HG02852 (cell line): ENCODE measurements at regions not wholly inside any gene's neighbourhood (a gene's known extent, or its start where the extent isn't known, plus 50 kb on each side); places are given as distances from the start of the nearest gene placed in this dataset.

Source experiments
- ATAC-seq: cut with Tn5 transposase; IDR thresholded peaks from one replicate; pipeline ENCODE4 v1.9.1; 2021; ENCODE audit warnings: mild to moderate bottlenecking, moderate library complexity; ENCODE audit not compliant: unreplicated experiment

- ATAC-seq = no peak
Observed at GRCh38 chr14:65794674-65795279, 382.2 kb downstream of the FUT8 start.

- no peak for ATAC-seq
Observed at GRCh38 chr14:65798216-65798615, 385.7 kb downstream of the FUT8 start.

- ATAC-seq = no peak
Observed at GRCh38 chr14:65800694-65801093, 388.2 kb downstream of the FUT8 start.

DNA sequence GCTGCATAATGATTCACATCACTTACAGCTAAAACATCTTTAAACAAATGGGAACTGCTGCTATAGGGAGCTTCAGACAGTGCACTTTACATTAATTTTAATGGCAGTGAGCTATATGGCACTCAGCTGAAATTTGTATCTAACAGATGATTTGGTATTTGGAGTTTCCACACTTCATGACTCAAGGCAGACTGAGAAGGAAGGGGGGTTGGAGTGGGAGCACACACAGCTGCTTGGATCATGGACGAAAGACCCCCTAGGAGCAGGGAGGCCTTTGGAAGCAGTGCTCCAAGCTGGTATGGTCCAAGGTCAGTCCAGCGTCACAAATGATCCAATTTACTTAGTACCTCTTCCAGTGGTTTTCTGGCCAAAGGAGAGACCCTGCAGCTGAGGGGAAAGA is 389.7 kb downstream of the FUT8 start:
- no peak for ATAC-seq

- ATAC-seq = no peak
Observed at GRCh38 chr14:65803885-65804284, 391.4 kb downstream of the FUT8 start.

DNA sequence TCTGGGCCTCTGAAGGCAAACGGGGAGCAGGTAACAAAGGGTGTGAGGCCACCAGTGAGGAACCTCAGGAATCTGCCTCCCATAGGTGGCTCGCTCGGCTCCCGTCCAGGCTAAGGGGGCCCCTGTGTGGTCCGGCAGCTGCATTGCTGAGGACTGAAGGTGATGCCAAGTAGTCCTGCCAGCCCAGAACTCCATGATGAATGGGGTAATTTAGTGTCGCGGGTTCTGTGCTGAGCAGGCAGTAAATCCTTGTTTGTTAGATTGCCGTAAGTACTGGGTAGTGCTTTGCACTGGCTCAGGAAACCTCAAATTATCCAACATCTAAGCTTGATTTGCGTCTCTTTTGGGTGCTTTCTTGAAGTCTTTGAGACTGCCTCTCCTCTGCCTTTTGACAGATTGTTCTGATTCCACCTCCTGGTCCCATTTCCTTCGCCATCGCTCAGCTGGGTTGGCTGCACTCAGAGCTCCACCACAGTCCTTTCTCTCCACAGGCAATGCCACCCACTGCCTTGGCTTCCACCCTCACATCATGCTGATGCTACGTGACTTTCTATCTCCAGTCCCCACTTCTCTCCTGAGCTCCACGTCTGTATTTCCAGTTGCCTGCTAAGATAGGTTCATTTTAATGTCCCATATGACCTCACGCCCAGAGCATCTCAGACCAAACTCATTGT is 392.0 kb downstream of the FUT8 start:
- peak; percentile 28 for ATAC-seq

DNA sequence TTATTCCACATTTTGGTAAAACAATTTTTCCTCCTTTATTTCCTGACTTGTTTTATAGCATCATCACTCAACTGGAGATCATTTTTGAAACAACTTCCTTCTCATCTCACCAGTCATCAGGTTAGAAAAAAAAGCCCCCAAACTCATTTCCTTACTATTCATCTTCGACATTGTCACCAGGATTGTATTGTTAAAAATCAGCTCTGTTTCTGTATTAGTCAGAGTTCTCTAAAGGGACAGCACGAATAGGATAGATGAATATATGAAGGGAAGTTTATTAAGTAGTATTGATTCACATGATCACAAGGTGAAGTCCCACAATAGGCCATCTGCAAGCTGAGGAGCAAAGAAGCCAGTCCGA is 392.6 kb downstream of the FUT8 start:
- peak; percentile 76 for ATAC-seq

DNA sequence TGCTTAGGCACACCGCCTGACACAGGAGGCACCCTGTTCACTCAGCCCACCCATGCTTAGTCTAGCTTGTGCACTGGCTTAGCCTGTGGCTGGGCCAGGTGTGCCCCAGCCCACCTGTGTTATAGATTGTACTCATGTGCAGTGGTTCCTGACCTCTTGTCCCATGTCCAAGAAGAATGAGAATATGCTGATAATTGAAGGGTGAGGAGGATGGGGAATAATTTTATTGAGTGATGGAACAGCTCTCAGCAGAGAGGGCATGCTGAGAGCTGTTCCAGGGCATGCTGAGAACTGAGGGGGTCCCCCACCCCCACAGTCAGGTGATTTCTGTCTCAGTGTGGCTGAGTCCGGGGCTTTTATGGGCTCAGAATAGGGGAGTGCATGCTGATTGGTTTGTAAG is 395.9 kb downstream of the FUT8 start:
- no peak for ATAC-seq

DNA sequence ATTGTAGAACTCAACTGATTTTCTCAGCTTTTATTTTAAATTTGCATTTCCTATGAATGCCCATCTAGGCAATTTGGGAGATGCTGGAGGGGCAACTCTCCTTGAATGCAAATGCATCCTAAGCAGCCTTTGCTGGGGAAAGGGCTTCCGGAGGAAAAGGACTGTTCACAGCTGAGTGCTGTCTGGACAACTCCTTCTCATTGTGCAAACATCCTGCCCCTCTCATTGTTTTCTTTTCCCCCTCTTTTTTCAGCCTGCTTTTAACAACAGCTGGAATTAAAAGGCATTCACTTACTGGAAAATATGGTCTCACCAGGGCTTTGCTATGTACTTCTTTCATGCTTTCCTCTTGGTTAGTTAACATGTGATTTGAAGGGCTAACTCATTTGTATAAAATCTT is 397.8 kb downstream of the FUT8 start:
- no peak for ATAC-seq

DNA sequence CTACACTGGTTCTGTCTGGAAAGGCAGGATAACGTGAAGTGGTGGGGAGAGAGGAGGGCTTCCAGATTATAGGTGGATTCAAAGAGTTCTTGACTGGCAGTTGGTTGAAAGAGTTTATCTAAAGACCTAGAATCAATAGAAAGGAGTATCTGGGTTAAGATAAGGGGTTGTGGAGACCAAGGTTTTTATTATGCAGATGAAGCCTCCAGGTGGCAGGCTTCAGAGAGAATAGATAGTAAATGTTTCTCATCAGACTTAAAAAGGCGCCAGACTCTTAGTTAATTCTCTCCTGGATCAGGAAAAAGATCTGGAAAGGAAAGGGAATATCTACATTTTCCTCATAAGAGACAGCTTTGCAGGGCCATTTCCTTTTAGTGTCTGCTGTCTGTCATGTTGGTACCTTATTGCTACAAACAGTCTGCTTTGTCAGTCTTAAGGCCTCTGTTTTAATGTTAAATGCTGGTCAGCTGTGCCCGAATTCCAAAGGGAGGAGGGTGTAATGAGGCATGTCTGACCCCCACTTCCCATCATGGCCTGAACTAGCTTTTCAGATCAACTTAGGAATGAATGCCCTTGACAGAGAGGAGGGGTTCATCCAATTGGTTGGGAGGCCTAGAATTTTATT is 401.3 kb downstream of the FUT8 start:
- no peak for ATAC-seq

GRCh38 chr14:65815127-65815526 is 402.6 kb downstream of the FUT8 start:
- ATAC-seq = no peak

GRCh38 chr14:65817011-65817410 is 404.5 kb downstream of the FUT8 start:
- ATAC-seq = no peak

GRCh38 chr14:65819569-65819968 is 407.0 kb downstream of the FUT8 start:
- ATAC-seq = no peak

DNA sequence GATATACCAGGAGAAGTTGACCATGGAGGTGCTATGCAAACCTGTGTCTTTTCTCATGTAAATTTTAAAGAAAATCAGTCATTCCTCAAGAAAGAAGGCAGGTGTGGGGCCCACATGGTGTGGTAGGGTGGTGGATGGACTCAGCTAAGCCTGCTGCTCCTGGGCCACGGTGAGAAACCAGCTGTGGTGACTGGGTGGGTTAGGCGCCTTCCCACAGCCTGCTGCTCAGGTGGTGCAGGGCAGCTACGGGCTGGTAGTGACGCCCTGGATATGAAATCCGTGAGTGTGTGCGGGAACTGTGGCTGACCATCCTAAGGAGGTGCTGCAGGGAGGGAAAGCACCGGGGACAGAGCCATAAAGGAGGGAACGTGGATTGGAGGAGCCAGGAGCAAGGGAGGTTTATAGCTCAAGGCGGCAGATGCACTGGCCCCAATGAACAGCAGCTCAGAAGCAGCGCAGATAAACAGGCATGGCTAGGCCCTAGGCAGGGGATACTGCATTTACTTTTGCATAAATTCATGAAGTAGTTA is 408.8 kb downstream of the FUT8 start:
- ATAC-seq = no peak

- no peak for ATAC-seq
Observed at GRCh38 chr14:65824285-65824977, 411.9 kb downstream of the FUT8 start.

DNA sequence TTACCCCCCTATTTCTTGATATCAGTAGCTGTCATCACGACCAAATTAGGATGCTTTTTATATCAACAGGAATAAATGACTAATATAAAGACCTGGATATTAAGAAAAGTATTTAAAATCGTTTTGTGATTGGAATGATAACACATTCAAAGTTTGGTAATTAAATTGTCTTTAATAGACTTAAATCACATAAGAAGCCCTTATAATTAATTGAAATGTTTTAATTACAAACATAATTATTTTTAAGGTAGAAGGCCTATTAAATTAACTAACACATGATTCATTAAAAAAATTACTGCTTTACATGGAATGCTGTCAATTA is 412.4 kb downstream of the FUT8 start:
- no peak for ATAC-seq

- no peak for ATAC-seq
Observed at GRCh38 chr14:65826946-65827345, 414.4 kb downstream of the FUT8 start.

DNA sequence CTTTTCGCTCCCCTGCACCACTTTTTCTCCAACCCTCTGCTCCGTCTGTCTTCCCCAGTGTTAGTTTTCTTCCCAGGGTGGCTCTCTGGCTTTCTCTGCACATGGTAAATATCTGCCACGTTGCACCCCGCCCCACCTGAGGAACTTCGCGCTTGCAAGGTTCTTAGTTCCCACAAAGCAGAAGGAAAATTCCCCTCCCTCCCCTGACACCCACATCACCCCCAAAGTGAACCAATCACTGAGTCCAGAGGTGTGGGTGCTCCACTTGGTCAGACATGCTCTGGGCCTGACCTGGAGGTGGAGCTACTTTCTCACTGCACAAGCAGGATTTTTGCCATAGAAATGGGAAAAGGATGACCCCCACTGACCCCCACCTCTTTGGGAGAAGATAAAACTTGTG is 415.0 kb downstream of the FUT8 start:
- ATAC-seq = no peak

DNA sequence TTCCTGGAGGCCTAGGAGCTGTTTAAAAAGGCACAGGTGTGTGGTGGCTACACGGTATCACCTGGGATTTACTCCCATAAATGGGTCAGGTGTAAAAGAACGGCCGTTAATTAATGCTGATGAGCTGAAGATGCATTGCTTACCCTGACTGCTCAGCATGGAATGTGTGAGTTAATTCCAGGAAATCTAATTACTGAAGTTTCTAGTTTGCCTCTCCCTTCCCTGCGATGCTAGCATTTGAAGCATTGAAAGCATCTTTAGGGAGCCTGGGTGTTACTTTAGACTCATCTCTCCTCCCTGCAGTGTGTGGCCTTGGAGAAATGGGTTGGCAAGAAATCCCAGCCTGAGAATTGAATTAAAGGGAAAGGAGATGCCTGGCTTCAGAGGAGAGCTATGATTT is 415.9 kb downstream of the FUT8 start:
- ATAC-seq = no peak

- ATAC-seq = no peak
Observed at GRCh38 chr14:65832431-65833266, 420.1 kb downstream of the FUT8 start.

DNA sequence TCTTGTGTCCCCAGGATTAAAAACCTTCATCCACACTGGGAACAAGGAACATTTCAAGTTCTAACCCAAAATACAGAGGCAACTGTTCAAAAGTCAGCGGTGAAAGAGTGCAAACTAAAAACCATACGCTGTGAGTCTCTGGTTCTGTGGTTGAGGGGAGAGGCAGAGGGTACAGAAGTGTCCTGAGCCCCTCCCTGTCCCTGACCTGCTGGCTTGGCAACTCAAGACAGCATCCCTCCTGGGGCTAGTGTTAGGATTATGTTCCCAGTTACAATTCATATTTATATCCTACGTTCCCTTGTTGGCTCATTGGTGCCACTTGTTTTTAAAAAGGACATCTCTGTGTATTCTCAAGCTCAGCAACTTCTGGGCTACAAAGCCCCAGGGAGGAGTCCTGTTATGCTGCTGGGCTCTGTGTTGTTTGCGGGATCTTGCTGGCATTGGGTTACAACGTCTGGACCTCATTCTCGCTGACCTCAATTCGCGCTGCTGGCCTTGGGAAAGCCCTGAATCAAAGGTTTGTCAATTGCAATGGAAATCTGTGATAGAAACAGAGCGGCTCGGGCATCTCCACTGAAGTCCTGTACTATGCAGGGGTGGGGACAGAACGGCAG is 420.8 kb downstream of the FUT8 start:
- ATAC-seq = no peak
